ENCODE measurements at regions not wholly inside any gene's neighbourhood (a gene's known extent, or its start where the extent isn't known, plus 50 kb on each side); places are given as distances from the start of the nearest gene placed in this dataset.

DNA sequence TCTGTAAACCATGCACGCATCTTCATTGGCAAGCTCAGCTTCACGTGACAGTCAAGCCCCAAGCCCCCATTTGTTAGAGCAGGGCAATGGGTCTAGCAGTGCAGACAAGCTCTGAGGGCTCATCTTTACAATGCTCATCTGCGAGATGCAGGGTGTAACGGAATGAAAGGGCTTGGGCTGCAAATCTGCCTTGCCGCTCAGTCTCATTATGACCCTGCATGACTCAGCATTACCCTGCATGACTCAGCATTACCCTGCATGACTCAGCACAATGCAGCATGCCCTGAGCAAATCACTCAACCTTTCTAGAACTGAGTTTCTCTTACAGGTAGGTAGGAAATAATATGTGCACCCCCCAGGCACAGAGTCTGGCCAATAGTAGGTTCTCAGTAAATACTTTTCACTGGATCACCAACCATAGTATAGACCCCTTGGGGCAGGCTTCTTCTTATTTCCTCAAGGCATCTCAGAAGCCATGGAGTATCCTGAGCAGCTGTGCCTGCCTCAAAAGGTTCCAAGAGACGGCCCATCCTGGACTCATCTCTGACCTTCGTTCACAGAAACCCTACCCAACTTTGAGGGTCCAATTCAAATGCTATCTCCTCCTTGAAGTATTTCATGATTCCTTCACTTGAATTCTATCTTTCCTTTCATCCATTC is 391.3 kb upstream of the CDH5 start:
- DNase-seq (ENCODE audit: low read depth) = no peak
- in situ Hi-C loops (cut with HindIII; ENCODE audit: low sequenced_read_pairs) = no loop called here
- H3K4me3 ChIP-seq (ENCODE audit: low read depth, low read length) = no peak overlapping the region
- TF ChIP-seq, protein P1, sequence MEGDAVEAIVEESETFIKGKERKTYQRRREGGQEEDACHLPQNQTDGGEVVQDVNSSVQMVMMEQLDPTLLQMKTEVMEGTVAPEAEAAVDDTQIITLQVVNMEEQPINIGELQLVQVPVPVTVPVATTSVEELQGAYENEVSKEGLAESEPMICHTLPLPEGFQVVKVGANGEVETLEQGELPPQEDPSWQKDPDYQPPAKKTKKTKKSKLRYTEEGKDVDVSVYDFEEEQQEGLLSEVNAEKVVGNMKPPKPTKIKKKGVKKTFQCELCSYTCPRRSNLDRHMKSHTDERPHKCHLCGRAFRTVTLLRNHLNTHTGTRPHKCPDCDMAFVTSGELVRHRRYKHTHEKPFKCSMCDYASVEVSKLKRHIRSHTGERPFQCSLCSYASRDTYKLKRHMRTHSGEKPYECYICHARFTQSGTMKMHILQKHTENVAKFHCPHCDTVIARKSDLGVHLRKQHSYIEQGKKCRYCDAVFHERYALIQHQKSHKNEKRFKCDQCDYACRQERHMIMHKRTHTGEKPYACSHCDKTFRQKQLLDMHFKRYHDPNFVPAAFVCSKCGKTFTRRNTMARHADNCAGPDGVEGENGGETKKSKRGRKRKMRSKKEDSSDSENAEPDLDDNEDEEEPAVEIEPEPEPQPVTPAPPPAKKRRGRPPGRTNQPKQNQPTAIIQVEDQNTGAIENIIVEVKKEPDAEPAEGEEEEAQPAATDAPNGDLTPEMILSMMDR (IDR thresholded peaks at IDR 0.05; ENCODE audit: low read depth, low read length, missing control alignments) = no peak

DNA sequence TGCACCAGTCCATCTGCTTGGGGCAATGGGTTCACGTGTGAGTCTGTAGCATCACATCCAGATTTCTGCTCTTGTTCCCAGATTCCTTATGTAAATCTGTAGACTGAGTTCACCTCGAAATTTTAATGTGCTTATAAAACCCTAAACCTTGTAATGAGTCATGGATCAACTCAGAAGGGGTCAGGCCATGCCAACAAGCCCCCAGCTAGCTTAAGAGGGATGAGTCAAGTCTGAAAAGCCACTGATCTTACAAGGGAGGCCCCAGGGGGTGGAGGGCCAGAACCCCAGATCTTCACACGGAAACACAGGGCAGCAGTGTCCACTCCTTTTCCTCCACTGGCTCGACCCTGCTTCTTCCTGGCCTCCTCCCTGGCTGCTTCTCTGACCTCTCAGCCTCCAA is 399.1 kb upstream of the CDH5 start:
- TF ChIP-seq, protein P1 (IDR thresholded peaks at IDR 0.05; ENCODE audit: low read depth, low read length, missing control alignments) = no peak
- no peak overlapping the region for H3K4me3 ChIP-seq (ENCODE audit: low read depth, low read length)
- in situ Hi-C loops (cut with HindIII; ENCODE audit: low sequenced_read_pairs) = no loop called here

DNA sequence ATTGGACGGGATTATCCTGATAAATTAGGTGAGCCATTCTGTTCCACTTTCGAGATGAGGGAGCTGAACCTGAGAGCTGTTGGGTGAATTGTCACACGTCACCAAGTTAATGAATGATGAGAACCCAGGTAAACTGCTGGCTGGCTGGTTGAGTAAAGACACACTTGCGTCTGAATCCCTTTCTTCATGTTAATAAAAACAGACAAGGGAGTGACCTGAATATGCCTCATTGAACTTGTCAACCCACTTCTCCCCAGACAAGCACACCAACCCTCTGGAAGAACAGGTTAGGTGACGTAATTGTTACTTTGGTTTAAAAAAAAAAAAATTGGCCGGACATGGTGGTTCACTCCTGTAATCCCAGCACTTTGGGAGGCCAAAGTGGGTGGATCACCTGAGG is 400.9 kb upstream of the CDH5 start:
- no peak for DNase-seq (ENCODE audit: low read depth)
- in situ Hi-C loops (cut with HindIII; ENCODE audit: low sequenced_read_pairs) = no loop called here
- TF ChIP-seq, protein P1 (IDR thresholded peaks at IDR 0.05; ENCODE audit: low read depth, low read length, missing control alignments) = no peak
- H3K4me3 ChIP-seq (ENCODE audit: low read depth, low read length) = no peak overlapping the region

More for the DNA sequence above, 399.1 kb upstream of the CDH5 start:
- DNase-seq (ENCODE audit: low read depth) = no peak

DNA sequence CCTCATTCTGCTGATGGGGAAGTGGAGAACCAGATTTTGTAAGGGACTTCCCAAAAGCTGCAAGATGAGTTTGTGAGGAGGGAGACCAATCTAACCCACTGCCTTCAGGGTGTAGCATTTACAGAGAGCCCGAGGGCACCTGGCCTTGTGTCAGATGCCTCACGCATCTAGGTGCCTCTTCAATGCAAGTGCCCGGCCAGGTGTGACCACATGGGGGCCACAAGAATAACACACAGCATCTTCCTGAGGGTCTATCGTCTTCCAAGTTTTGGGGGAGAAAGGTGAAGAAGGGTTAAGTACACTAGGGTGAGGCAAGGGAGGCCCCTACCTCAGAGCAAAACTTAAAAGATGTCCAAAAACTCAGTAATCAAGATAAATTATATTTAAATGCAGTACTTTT is 401.7 kb upstream of the CDH5 start:
- TF ChIP-seq, protein P1 (IDR thresholded peaks at IDR 0.05; ENCODE audit: low read depth, low read length, missing control alignments) = peak; percentile 13
- in situ Hi-C loops (cut with HindIII; ENCODE audit: low sequenced_read_pairs) = no loop called here
- H3K4me3 ChIP-seq (ENCODE audit: low read depth, low read length) = no peak overlapping the region
- DNase-seq (ENCODE audit: low read depth) = no peak

DNA sequence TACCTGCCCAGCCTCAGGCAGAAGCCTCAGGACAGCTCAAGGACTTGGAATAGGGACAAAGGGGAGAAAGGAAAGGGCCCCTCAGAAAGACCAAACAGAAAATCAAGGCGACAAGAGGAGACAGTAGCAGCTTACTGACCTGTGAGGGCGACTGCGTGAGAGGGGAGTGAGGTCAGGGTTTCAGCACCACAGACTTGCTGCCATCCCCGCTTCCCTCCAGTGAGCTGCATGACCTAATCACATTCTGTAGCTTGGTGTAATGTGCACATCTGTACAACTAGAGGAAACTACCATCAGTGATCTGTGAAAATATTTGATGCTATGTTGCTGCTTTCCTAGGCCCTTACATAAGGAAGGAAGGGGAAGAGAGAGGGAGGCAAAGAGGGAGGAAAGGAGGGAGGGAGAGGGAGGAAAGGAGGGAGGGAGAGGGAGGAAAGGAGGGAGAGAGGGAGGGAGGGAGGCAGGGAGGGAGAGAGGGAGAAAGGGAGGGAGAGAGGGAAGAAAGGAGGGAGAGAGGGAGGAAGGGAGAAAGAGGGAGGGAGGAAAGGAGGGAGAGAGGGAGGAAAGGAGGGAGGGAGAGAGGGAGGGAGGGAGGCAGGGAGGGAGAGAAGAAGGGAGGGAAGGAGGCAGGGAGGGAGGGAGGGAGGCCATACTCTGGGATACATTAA is 404.9 kb upstream of the CDH5 start:
- DNase-seq (ENCODE audit: low read depth) = no peak
- H3K4me3 ChIP-seq (ENCODE audit: low read depth, low read length) = no peak overlapping the region
- in situ Hi-C loops (cut with HindIII; ENCODE audit: low sequenced_read_pairs) = no loop called here
- TF ChIP-seq, protein P1 (IDR thresholded peaks at IDR 0.05; ENCODE audit: low read depth, low read length, missing control alignments) = no peak

DNA sequence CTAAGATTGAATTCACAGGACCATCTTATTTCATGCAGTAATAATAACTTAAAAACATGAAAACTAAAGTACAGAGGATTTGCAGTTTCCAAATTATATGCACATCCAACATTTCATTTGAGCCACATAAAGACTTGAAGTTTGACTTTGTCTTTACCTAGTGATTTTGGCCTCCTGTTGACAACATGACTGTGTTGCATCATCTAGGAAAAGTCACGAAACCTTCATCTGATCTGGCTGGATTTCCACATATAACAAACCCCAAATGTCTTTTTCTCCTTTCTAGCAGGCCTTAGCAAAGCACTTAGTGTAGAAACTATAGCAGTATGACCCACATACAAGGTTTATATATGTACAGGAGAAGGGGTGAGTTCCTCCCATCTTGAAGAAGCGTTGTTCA is 406.5 kb upstream of the CDH5 start:
- no peak for DNase-seq (ENCODE audit: low read depth)
- no peak overlapping the region for H3K4me3 ChIP-seq (ENCODE audit: low read depth, low read length)
- TF ChIP-seq, protein P1 (IDR thresholded peaks at IDR 0.05; ENCODE audit: low read depth, low read length, missing control alignments) = no peak
- in situ Hi-C loops (cut with HindIII; ENCODE audit: low sequenced_read_pairs) = no loop called here

Data from astrocyte of the cerebellum (primary cell).